ENCODE measurements at regions not wholly inside any gene's neighbourhood (a gene's known extent, or its start where the extent isn't known, plus 50 kb on each side); places are given as distances from the start of the nearest gene placed in this dataset.

- DNase-seq = no peak
Measured at GRCh38 chr5:54739371-54739770, 221.8 kb downstream of the SNX18 start.

- no peak for DNase-seq
Measured at GRCh38 chr5:54738973-54739367, 221.4 kb downstream of the SNX18 start.

GRCh38 chr5:54738118-54738972, 220.8 kb downstream of the SNX18 start:
- no peak for DNase-seq

- no peak for DNase-seq
Measured at GRCh38 chr5:54736003-54736797, 218.6 kb downstream of the SNX18 start.

- no peak for DNase-seq
Measured at GRCh38 chr5:54733101-54733500, 215.5 kb downstream of the SNX18 start.

GRCh38 chr5:54732108-54732507, 214.5 kb downstream of the SNX18 start:
- DNase-seq = no peak

- no peak for DNase-seq
Measured at GRCh38 chr5:54728588-54728915, 211.0 kb downstream of the SNX18 start.

GRCh38 chr5:54727874-54728587, 210.5 kb downstream of the SNX18 start:
- no peak for DNase-seq

GRCh38 chr5:54725391-54726280, 208.1 kb downstream of the SNX18 start:
- DNase-seq = no peak

- DNase-seq = no peak
Measured at GRCh38 chr5:54722846-54723433, 205.4 kb downstream of the SNX18 start.

GRCh38 chr5:54721951-54722654, 204.5 kb downstream of the SNX18 start:
- DNase-seq = no peak

GRCh38 chr5:54721116-54721515, 203.6 kb downstream of the SNX18 start:
- DNase-seq = no peak

- no peak for DNase-seq
Measured at GRCh38 chr5:54720341-54720740, 202.8 kb downstream of the SNX18 start.

- no peak for DNase-seq
Measured at GRCh38 chr5:54719384-54720283, 202.1 kb downstream of the SNX18 start.

- DNase-seq = no peak
Measured at GRCh38 chr5:54718656-54719055, 201.1 kb downstream of the SNX18 start.

GRCh38 chr5:54717870-54718269, 200.3 kb downstream of the SNX18 start:
- no peak for DNase-seq

GRCh38 chr5:54717459-54717858, 199.9 kb downstream of the SNX18 start:
- no peak for DNase-seq

- no peak for DNase-seq
Measured at GRCh38 chr5:54713923-54714581, 196.5 kb downstream of the SNX18 start.

GRCh38 chr5:54709096-54709495, 191.5 kb downstream of the SNX18 start:
- no peak for DNase-seq

- DNase-seq = no peak
Measured at GRCh38 chr5:54707841-54708240, 190.3 kb downstream of the SNX18 start.

Data from NCI-H1930 (cell line).